GM12878 (cell line): ENCODE measurements at regions not wholly inside any gene's neighbourhood (a gene's known extent, or its start where the extent isn't known, plus 50 kb on each side); places are given as distances from the start of the nearest gene placed in this dataset.

Experiments
- ATAC-seq: fragments of 200-7000 bp; cut with Tn5 transposase; 3 replicates; pipeline ENCODE4 v1.9.1; 2020; ENCODE audit warnings: mild to moderate bottlenecking, moderate library complexity
- BruUV-seq: library from RNA; stranded (reverse); fragments of 400-500 nt; replicated peaks from 2 replicates; lab custom pipeline; 2021; lab: Mats Ljungman, UMichigan
- CTCF ChIA-PET: fragments of 300-600 bp; sonication (Branson Sonifier 250); formaldehyde crosslinking; extraction: SDS; loops from one replicate; lab custom pipeline; 2021; ENCODE audit warnings: inconsistent platforms; lab: Yijun Ruan, JAX
- POLR2A ChIA-PET: fragments of 350-600 bp; formaldehyde crosslinking; extraction: SDS; loops from one replicate; lab custom pipeline; 2021; ENCODE audit warnings: inconsistent platforms; lab: Charles Lee
- RAD21 ChIA-PET: fragments of 300-600 bp; sonication (Branson Sonifier 250); formaldehyde crosslinking; loops from one replicate; lab custom pipeline; 2023; ENCODE audit warnings: antibody characterized with exemption; ENCODE audit not compliant: unreplicated experiment; lab: Charles Lee
- SMC1A ChIA-PET: fragments of 300-600 bp; sonication (Branson Sonifier 250); formaldehyde crosslinking; loops from one replicate; lab custom pipeline; 2023; ENCODE audit not compliant: unreplicated experiment, uncharacterized antibody; lab: Charles Lee
- DNase-seq: peaks from one replicate; pipeline ENCODE4 v3.0.0-alpha.2; 2011; ENCODE audit warnings: low read depth, low spot score
- FAIRE-seq: peaks from 3 replicates; lab custom pipeline; 2011; peaks lifted over from hg19 to GRCh38; lab: Jason Lieb, UNC
- H2AFZ ChIP-seq: 2 replicates; pipeline ENCODE4 v1.6.0; 2011; ENCODE audit warnings: low read depth, low read length, control low read depth; ENCODE audit not compliant: control insufficient read depth
- H3K27ac ChIP-seq: 2 replicates; pipeline ENCODE4 v1.5.1; 2011; ENCODE audit warnings: control low read depth; ENCODE audit not compliant: control insufficient read depth, insufficient read depth
- H3K27me3 ChIP-seq, 2 experiments: replicated peaks in 1 of 2; 2 replicates each; pipeline versions ENCODE4 v1.6.0 to v1.6.1; 2011; ENCODE audit warnings: low read length in 1 of 2; ENCODE audit not compliant: control insufficient read depth in 2 of 2, insufficient read depth in 2 of 2
- H3K36me3 ChIP-seq, 2 experiments: 2 replicates each; pipeline ENCODE4 v1.5.1; 2011; ENCODE audit warnings: low read length in 1 of 2; ENCODE audit not compliant: control insufficient read depth in 2 of 2, insufficient read depth in 2 of 2
- H3K4me1 ChIP-seq: 2 replicates; pipeline ENCODE4 v1.6.1; 2011; ENCODE audit warnings: mild to moderate bottlenecking, low read length, moderate library complexity, mixed read lengths; ENCODE audit not compliant: control insufficient read depth, insufficient read depth
- H3K4me2 ChIP-seq: 2 replicates; pipeline ENCODE4 v1.6.0; 2011; ENCODE audit warnings: control low read depth; ENCODE audit not compliant: control insufficient read depth, insufficient read depth
- H3K4me3 ChIP-seq: fragments of 200-600 bp; sonication (generic); 2 replicates; pipeline ENCODE4 v1.5.1; 2016
- H3K79me2 ChIP-seq: 2 replicates; pipeline ENCODE4 v1.6.0; 2011; ENCODE audit warnings: low read length; ENCODE audit not compliant: control insufficient read depth, insufficient read depth
- H3K9ac ChIP-seq: 2 replicates; pipeline ENCODE4 v1.8.0; 2011; ENCODE audit warnings: low read length, control low read depth, mixed read lengths; ENCODE audit not compliant: control insufficient read depth, insufficient read depth
- H3K9me3 ChIP-seq: replicated peaks from 3 replicates; pipeline ENCODE4 v1.5.1; 2011; ENCODE audit warnings: mild to moderate bottlenecking, low read length; ENCODE audit not compliant: control insufficient read depth, insufficient read depth
- H4K20me1 ChIP-seq: 2 replicates; pipeline ENCODE4 v1.6.0; 2011; ENCODE audit not compliant: control insufficient read depth, insufficient read depth
- CBFB ChIP-seq: IDR thresholded peaks from 2 replicates; pipeline ENCODE4 v1.6.1; 2016; ENCODE audit warnings: antibody characterized with exemption, low read depth
- CHD4 ChIP-seq: fragments of 200-600 bp; sonication (generic); IDR thresholded peaks from 2 replicates; pipeline ENCODE4 v1.6.1; 2016; ENCODE audit warnings: mild to moderate bottlenecking
- MXI1 ChIP-seq: fragments of 150-350 bp; IDR thresholded peaks from 2 replicates; pipeline ENCODE4 v1.6.1; 2011; ENCODE audit warnings: low read depth, mild to moderate bottlenecking, inconsistent platforms, low read length, improper control_type of control experiment
- SPI1 ChIP-seq: IDR thresholded peaks from 2 replicates; pipeline ENCODE4 v1.6.1; 2011; ENCODE audit warnings: low read depth, mild to moderate bottlenecking, low read length, moderate library complexity, borderline replicate concordance; ENCODE audit not compliant: insufficient read depth
- TAF1 ChIP-seq: IDR thresholded peaks from 2 replicates; pipeline ENCODE4 v1.6.1; 2011; ENCODE audit warnings: mild to moderate bottlenecking, low read depth, low read length, borderline replicate concordance
- TBL1XR1 ChIP-seq: IDR thresholded peaks from 2 replicates; pipeline ENCODE4 v1.6.1; 2012; ENCODE audit warnings: low read depth, low read length, improper control_type of control experiment
- WGBS: methylation state at CpG from one replicate; pipeline ENCODE4 v1.1.6; 2016; ENCODE audit warnings: low lambda C conversion rate; ENCODE audit not compliant: insufficient replicate concordance, insufficient coverage; ENCODE audit errors: missing lambda C conversion rate; 5-methylcytosine and 5-hydroxymethylcytosine counted together
- in situ Hi-C: fragments of 300-500 bp; cut with MboI; formaldehyde crosslinking; loops from 9 replicates; pipeline ENCODE4 v1.14.3; 2018; ENCODE audit warnings: mixed read lengths
- intact Hi-C: fragments of 100-400 bp; cut with micrococcal nuclease; formaldehyde crosslinking; loops from one replicate; pipeline ENCODE4 v1.14.2; 2022; ENCODE audit not compliant: unreplicated experiment
- TF ChIP-seq, protein P1 (sequence below): fragments of 450-650 bp; IDR thresholded peaks from 2 replicates; pipeline ENCODE4 v1.6.1; 2017; ENCODE audit warnings: mild to moderate bottlenecking
- TF ChIP-seq, protein P2 (sequence below): fragments of 450-650 bp; formaldehyde crosslinking; IDR thresholded peaks from 2 replicates; pipeline ENCODE4 v1.5.0; 2022; ENCODE audit warnings: mild to moderate bottlenecking, missing genetic modification characterization

DNA sequence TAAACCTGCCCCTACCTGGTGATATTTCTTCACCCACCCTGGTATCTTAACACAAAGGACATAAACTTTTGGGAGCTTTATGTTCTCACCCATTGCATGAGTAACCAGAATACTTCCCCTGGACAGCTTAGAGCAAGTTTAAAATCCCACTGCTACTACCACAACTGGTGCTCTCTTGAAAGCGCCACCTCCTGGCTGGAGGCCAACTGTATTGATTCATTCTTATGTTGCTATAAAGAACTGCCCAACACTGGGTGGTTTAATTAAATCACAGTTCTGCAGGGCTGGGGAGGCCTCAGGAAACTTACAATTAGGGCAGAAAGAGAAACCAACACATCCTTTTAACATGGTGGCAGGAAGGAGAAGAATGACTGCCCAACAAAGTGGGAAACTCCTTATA is 592.4 kb downstream of the EPHA3 start:
- Histone ChIP-seq H3K4me1 (no peaks in the 10 kb centered on the region), H3K9ac (no peak overlapping the region), H3K4me3 (no peak overlapping the region), H3K36me3 (no peaks in the 10 kb centered on the region), H3K4me2 (no peak overlapping the region), H3K9me3 (no peaks in the 10 kb centered on the region), H4K20me1 (no peaks in the 10 kb centered on the region), H3K27me3 (no peaks in the 10 kb centered on the region), H3K27ac (no peak overlapping the region), H2AFZ (no peak overlapping the region), H3K79me2 (no peaks in the 10 kb centered on the region)
- TF ChIP-seq MXI1 (no peak), TBL1XR1 (no peak), CBFB (no peak), SPI1 (no peak), TAF1 (no peak), CHD4 (no peak)
- TF ChIP-seq, protein P1, sequence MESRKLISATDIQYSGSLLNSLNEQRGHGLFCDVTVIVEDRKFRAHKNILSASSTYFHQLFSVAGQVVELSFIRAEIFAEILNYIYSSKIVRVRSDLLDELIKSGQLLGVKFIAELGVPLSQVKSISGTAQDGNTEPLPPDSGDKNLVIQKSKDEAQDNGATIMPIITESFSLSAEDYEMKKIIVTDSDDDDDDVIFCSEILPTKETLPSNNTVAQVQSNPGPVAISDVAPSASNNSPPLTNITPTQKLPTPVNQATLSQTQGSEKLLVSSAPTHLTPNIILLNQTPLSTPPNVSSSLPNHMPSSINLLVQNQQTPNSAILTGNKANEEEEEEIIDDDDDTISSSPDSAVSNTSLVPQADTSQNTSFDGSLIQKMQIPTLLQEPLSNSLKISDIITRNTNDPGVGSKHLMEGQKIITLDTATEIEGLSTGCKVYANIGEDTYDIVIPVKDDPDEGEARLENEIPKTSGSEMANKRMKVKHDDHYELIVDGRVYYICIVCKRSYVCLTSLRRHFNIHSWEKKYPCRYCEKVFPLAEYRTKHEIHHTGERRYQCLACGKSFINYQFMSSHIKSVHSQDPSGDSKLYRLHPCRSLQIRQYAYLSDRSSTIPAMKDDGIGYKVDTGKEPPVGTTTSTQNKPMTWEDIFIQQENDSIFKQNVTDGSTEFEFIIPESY = no peak
- TF ChIP-seq, protein P2, sequence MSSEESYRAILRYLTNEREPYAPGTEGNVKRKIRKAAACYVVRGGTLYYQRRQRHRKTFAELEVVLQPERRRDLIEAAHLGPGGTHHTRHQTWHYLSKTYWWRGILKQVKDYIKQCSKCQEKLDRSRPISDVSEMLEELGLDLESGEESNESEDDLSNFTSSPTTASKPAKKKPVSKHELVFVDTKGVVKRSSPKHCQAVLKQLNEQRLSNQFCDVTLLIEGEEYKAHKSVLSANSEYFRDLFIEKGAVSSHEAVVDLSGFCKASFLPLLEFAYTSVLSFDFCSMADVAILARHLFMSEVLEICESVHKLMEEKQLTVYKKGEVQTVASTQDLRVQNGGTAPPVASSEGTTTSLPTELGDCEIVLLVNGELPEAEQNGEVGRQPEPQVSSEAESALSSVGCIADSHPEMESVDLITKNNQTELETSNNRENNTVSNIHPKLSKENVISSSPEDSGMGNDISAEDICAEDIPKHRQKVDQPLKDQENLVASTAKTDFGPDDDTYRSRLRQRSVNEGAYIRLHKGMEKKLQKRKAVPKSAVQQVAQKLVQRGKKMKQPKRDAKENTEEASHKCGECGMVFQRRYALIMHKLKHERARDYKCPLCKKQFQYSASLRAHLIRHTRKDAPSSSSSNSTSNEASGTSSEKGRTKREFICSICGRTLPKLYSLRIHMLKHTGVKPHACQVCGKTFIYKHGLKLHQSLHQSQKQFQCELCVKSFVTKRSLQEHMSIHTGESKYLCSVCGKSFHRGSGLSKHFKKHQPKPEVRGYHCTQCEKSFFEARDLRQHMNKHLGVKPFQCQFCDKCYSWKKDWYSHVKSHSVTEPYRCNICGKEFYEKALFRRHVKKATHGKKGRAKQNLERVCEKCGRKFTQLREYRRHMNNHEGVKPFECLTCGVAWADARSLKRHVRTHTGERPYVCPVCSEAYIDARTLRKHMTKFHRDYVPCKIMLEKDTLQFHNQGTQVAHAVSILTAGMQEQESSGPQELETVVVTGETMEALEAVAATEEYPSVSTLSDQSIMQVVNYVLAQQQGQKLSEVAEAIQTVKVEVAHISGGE = no peak
- no TSS peak for BruUV-seq
- 100% methylated on average over 1 of the region's 1 CpG for WGBS
- DNase-seq (no peak), FAIRE-seq (no peak), ATAC-seq (no peak)
- SMC1A ChIA-PET = interaction anchor here (0.9 to 4.5 kb wide), 3 partner anchors 9 to 392 kb away, joined by 4 to 13 read pairs (median 11); no protein-coding TSS in a partner anchor
- CTCF ChIA-PET = interaction anchor here (1.1 kb wide), 1 partner anchor 25 kb away, joined by 3 read pairs; no protein-coding TSS in a partner anchor
- intact Hi-C loops = loop anchor here (5.0 kb wide), 1 partner anchor 393 kb away; no protein-coding TSS in a partner anchor
- RAD21 ChIA-PET = no interaction called here
- in situ Hi-C loops = no loop called here
- POLR2A ChIA-PET = interaction anchor here (0.6 kb wide), 1 partner anchor 171 kb away, joined by 3 read pairs; no protein-coding TSS in a partner anchor
